SK-N-SH treated with all-trans-retinoic acid at 6 μM for 48 hours (cell line): ENCODE measurements at regions not wholly inside any gene's neighbourhood (a gene's known extent, or its start where the extent isn't known, plus 50 kb on each side); places are given as distances from the start of the nearest gene placed in this dataset.
"Not testable (repeated sequence)": the region's sequence is repeated elsewhere in the genome, so short reads cannot be mapped to it uniquely, and the experiment has no call there.

Experiments used
- ATAC-seq: fragments of 200-7000 bp; cut with Tn5 transposase; 3 replicates; pipeline ENCODE4 v1.9.1; 2020; ENCODE audit warnings: mild to moderate bottlenecking, moderate library complexity
- BACH2 ChIP-seq: fragments of 250-450 bp; sonication (Bioruptor Pico); IDR thresholded peaks from 2 replicates; pipeline ENCODE4 v1.9.0; 2021; ENCODE audit warnings: mild to moderate bottlenecking, borderline replicate concordance
- CSDC2 ChIP-seq: fragments of 250-450 bp; sonication (Bioruptor Pico); IDR thresholded peaks from 2 replicates; pipeline ENCODE4 v1.5.0; 2020; ENCODE audit warnings: mild to moderate bottlenecking, moderate library complexity
- ESRRG ChIP-seq: fragments of 250-450 bp; sonication (Bioruptor Pico); IDR thresholded peaks from 2 replicates; pipeline ENCODE4 v1.6.1; 2021; ENCODE audit warnings: mild to moderate bottlenecking
- GLIS3 ChIP-seq: fragments of 250-450 bp; sonication (Bioruptor Pico); IDR thresholded peaks from 2 replicates; pipeline ENCODE4 v1.5.0; 2020; ENCODE audit warnings: mild to moderate bottlenecking, moderate library complexity
- ISL1 ChIP-seq: fragments of 250-450 bp; sonication (Bioruptor Pico); IDR thresholded peaks from 2 replicates; pipeline ENCODE4 v2.1.2; 2022; ENCODE audit warnings: mild to moderate bottlenecking, moderate library complexity
- OSR1 ChIP-seq: fragments of 250-450 bp; sonication (Bioruptor Pico); IDR thresholded peaks from 2 replicates; pipeline ENCODE4 v1.8.0; 2022; ENCODE audit warnings: moderate library complexity, mild to moderate bottlenecking, inconsistent platforms
- PPARA ChIP-seq: fragments of 250-450 bp; sonication (Bioruptor Pico); IDR thresholded peaks from 2 replicates; pipeline ENCODE4 v1.5.0; 2020; ENCODE audit warnings: mild to moderate bottlenecking, borderline replicate concordance
- RARB ChIP-seq: fragments of 250-450 bp; sonication (Bioruptor Pico); IDR thresholded peaks from 2 replicates; pipeline ENCODE4 v1.8.0; 2021; ENCODE audit warnings: mild to moderate bottlenecking, moderate library complexity
- SNAI2 ChIP-seq: fragments of 250-450 bp; sonication (Bioruptor Pico); IDR thresholded peaks from 2 replicates; pipeline ENCODE4 v1.5.0; 2020; ENCODE audit warnings: mild to moderate bottlenecking, moderate library complexity
- TCF4 ChIP-seq: fragments of 250-450 bp; sonication (Bioruptor Pico); IDR thresholded peaks from 2 replicates; pipeline ENCODE4 v1.8.0; 2021; ENCODE audit warnings: mild to moderate bottlenecking, moderate library complexity, borderline replicate concordance
- TOX ChIP-seq: fragments of 250-450 bp; sonication (Bioruptor Pico); IDR thresholded peaks from 2 replicates; pipeline ENCODE4 v1.8.0; 2021; ENCODE audit warnings: mild to moderate bottlenecking, moderate library complexity, borderline replicate concordance
- ZFP3 ChIP-seq: fragments of 250-450 bp; sonication (Bioruptor Pico); IDR thresholded peaks from 2 replicates; pipeline ENCODE4 v1.5.0; 2020; ENCODE audit warnings: mild to moderate bottlenecking, moderate library complexity
- ZFP30 ChIP-seq: fragments of 450-650 bp; formaldehyde crosslinking; IDR thresholded peaks from 2 replicates; pipeline ENCODE4 v1.5.0; 2022; ENCODE audit warnings: mild to moderate bottlenecking, moderate library complexity
- ZNF565 ChIP-seq: fragments of 450-650 bp; formaldehyde crosslinking; conservative IDR thresholded peaks from 2 replicates; pipeline ENCODE4 v1.5.0; 2020; ENCODE audit warnings: low read depth, mild to moderate bottlenecking, moderate library complexity
- ZNF70 ChIP-seq: fragments of 450-650 bp; formaldehyde crosslinking; IDR thresholded peaks from 2 replicates; pipeline ENCODE4 v1.5.0; 2020; ENCODE audit warnings: mild to moderate bottlenecking, moderate library complexity
- ZNF8 ChIP-seq: fragments of 450-650 bp; formaldehyde crosslinking; IDR thresholded peaks from 2 replicates; pipeline ENCODE4 v1.5.0; 2020; ENCODE audit warnings: mild to moderate bottlenecking, moderate library complexity
- TF ChIP-seq, protein P1 (sequence below): fragments of 250-450 bp; sonication (Bioruptor Pico); IDR thresholded peaks from 2 replicates; pipeline ENCODE4 v1.8.0; 2021; ENCODE audit warnings: low read depth, mild to moderate bottlenecking, moderate library complexity, borderline replicate concordance
- TF ChIP-seq, protein P2 (sequence below): fragments of 250-450 bp; sonication (Bioruptor Pico); IDR thresholded peaks from 2 replicates; pipeline ENCODE4 v1.5.1; 2021; ENCODE audit warnings: mild to moderate bottlenecking, moderate library complexity
- TF ChIP-seq, protein P3 (sequence below): fragments of 250-450 bp; sonication (Bioruptor Pico); IDR thresholded peaks from 2 replicates; pipeline ENCODE4 v1.8.0; 2020; ENCODE audit warnings: mild to moderate bottlenecking, moderate library complexity, borderline replicate concordance

DNA sequence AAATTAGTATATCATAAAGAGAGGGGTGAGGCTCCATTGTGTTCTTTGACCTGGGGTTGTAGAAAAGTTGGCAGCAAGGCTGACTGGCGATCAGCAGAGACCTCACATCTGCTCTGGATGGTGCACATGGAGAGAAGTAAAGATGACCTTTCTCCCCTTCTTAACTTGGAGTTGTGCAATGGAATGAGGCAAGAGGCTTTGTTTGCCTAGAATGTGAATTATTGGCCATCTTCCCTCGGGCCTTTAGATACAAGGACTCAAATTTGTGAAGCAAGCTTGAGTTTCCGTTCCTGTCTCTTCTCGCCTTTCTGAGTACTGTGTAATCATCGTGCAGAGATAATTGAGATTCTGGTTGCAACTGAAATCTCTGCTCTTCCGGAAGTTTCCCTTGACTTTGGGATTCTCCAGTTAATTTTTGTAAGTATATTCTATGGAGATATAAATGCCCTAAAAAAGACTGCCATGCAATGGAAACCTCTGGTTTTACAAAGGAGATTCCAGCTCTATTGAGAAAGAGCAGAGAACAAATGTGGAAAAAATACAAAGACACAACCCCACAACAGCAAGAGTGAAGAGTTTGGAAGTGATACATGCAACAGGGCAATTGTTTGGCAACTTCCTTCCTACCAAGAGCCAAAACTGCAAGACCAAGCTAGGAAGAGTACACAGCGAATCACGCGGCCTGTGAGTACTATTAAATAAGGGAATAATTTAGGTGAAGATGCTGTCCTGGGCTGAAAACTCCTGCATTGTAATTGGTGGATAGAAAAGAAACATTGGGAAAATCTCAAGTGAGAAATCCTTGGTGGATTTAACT is 542.3 kb upstream of the NRP1 start:
- TF ChIP-seq ZNF8 = no peak
- TF ChIP-seq, protein P1, sequence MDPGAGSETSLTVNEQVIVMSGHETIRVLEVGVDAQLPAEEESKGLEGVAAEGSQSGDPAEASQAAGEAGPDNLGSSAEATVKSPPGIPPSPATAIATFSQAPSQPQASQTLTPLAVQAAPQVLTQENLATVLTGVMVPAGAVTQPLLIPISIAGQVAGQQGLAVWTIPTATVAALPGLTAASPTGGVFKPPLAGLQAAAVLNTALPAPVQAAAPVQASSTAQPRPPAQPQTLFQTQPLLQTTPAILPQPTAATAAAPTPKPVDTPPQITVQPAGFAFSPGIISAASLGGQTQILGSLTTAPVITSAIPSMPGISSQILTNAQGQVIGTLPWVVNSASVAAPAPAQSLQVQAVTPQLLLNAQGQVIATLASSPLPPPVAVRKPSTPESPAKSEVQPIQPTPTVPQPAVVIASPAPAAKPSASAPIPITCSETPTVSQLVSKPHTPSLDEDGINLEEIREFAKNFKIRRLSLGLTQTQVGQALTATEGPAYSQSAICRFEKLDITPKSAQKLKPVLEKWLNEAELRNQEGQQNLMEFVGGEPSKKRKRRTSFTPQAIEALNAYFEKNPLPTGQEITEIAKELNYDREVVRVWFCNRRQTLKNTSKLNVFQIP (CRISPR knock-in tag) = no peak
- no peak for ATAC-seq

DNA sequence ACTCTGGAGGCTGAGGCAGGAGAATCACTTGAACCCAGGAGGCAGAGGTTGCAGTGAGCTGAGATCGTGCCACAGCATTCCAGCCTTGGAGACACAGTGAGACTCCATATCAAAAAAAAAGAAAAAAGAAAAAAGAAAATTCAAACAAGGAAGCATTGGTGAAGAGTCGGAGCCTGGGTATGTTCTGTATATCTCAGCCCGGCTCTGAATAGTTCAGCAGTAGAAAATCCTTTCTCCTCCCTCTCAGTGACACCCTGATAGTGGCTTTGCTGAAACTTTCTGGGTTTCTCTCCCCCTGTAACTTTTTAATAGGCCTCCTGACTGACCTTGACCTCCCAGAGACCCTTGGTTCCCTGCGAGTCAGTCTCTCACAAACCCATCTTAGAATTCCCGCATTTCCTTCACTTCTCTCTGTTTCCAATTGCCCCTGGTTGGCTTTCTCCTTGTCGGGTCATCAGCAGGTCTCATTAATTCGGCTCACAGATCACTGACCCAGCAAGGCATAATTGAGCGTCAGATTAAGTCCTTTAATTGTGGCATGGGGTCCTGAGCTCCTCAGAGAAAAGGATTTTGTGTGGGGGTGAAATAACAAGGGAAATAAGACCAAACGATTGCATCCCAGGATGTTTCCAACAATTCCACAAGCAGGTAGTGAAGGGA is 541.6 kb upstream of the NRP1 start:
- no peak for TF ChIP-seq GLIS3 (CRISPR knock-in tag)
- no peak for TF ChIP-seq OSR1
- TF ChIP-seq BACH2 (CRISPR knock-in tag) = no peak
- no peak for ATAC-seq

DNA sequence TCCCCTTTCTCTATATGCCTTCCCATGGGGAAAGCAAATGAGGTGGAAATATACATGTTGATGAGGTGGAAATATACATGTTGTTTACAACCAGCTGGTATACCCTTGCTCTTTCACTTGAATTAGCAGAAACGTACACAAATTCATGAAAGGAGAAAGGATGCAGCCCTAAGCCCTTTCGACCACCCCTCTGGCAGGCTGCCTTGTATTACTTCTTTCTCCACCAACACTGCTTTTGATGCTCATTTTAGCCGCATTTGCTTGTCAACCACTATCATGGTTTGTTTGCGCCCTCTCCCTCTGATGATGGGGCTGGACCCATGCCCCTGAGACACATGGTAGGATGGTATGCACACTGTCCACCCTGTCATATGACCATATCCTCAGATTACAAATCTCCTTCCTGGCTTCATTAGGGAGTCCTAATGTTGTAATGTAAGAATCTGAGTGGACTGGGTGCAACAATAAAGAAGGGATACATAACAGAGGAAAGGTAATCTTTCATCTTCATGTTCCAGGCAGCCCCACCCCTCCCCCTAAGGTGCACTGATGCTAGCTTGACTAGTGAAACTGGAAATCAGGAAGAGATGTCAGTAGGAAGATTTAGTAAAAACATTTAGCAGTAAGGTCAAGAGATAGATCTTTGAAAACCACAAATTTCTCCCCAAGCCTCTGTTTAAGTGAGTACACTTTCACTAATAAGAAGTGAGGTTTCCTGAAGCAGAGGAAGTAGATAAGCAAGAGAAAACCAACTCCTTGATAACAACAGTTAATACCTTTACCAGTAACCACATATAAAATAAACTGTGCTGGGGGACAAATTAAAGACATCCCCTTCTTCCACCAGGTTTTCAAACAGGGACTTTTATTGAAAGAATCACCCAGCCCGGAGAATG is 536.8 kb upstream of the NRP1 start:
- no peak for ATAC-seq
- TF ChIP-seq GLIS3 (CRISPR knock-in tag) (no peak), TOX (CRISPR knock-in tag) (no peak), CSDC2 (CRISPR knock-in tag) (no peak), ZFP3 (CRISPR knock-in tag) (no peak), ZFP30 (no peak), ISL1 (CRISPR knock-in tag) (no peak), TCF4 (CRISPR knock-in tag) (no peak), ZNF8 (no peak), ESRRG (CRISPR knock-in tag) (no peak), SNAI2 (CRISPR knock-in tag) (no peak), RARB (CRISPR knock-in tag) (no peak), BACH2 (CRISPR knock-in tag) (no peak), OSR1 (no peak)
- TF ChIP-seq, protein P2, sequence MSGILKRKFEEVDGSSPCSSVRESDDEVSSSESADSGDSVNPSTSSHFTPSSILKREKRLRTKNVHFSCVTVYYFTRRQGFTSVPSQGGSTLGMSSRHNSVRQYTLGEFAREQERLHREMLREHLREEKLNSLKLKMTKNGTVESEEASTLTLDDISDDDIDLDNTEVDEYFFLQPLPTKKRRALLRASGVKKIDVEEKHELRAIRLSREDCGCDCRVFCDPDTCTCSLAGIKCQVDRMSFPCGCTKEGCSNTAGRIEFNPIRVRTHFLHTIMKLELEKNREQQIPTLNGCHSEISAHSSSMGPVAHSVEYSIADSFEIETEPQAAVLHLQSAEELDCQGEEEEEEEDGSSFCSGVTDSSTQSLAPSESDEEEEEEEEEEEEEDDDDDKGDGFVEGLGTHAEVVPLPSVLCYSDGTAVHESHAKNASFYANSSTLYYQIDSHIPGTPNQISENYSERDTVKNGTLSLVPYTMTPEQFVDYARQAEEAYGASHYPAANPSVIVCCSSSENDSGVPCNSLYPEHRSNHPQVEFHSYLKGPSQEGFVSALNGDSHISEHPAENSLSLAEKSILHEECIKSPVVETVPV = no peak
- TF ChIP-seq, protein P3, sequence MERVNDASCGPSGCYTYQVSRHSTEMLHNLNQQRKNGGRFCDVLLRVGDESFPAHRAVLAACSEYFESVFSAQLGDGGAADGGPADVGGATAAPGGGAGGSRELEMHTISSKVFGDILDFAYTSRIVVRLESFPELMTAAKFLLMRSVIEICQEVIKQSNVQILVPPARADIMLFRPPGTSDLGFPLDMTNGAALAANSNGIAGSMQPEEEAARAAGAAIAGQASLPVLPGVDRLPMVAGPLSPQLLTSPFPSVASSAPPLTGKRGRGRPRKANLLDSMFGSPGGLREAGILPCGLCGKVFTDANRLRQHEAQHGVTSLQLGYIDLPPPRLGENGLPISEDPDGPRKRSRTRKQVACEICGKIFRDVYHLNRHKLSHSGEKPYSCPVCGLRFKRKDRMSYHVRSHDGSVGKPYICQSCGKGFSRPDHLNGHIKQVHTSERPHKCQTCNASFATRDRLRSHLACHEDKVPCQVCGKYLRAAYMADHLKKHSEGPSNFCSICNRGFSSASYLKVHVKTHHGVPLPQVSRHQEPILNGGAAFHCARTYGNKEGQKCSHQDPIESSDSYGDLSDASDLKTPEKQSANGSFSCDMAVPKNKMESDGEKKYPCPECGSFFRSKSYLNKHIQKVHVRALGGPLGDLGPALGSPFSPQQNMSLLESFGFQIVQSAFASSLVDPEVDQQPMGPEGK (CRISPR knock-in tag) = no peak

DNA sequence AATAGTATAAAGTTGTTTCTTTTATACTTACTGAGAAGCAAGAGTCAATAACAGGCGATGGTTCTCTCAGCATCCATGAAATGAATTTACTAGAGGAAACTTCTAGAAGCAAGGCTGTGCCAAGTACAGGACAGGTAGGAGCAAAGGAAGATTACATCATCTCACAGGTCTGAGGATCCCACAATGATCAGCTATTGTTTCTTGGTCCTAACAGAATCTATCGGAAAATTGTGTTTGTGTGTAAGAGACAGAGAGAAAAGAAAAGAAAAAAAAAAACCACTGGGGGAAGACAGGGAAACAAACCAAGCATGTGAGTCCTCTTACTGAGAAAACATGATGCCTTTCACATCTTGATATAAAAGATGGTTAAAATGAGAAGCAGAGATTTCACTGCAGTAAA is 535.0 kb upstream of the NRP1 start:
- ATAC-seq = no peak
- no peak for TF ChIP-seq RARB (CRISPR knock-in tag)
- TF ChIP-seq SNAI2 (CRISPR knock-in tag) = no peak
- TF ChIP-seq ZNF70 (CRISPR knock-in tag) = no peak
- no peak for TF ChIP-seq PPARA (CRISPR knock-in tag)
- TF ChIP-seq, all 23 proteins: peak for 0

DNA sequence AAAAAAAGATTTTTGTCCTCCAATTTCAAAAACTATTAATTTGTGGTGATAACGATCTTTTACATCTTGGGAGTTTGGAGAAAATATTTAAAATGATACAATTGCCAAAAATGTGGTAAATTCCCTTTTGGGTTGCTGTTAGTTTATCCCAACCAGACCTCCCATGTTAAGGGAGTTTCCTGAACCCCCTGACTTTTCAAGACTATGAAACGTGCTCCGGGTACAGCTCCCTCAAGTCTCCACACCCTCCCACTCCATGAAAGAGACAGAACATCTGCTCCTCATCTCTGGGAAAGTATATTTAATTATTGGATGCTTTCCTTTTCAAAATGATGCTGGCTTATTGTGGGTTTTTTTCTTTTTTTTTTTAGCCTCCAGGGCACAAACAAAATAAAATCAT is 534.6 kb upstream of the NRP1 start:
- TF ChIP-seq ISL1 (CRISPR knock-in tag) = 0 out of 2 replicates have a peak, but pooled peaks have one; percentile 17
- TF ChIP-seq ZNF565 (CRISPR knock-in tag) = no peak
- TF ChIP-seq TOX (CRISPR knock-in tag) = no peak
- peak; percentile 74 for TF ChIP-seq TCF4 (CRISPR knock-in tag)
- TF ChIP-seq, all 23 proteins: peak for 2
- peak; percentile 54 for ATAC-seq

DNA sequence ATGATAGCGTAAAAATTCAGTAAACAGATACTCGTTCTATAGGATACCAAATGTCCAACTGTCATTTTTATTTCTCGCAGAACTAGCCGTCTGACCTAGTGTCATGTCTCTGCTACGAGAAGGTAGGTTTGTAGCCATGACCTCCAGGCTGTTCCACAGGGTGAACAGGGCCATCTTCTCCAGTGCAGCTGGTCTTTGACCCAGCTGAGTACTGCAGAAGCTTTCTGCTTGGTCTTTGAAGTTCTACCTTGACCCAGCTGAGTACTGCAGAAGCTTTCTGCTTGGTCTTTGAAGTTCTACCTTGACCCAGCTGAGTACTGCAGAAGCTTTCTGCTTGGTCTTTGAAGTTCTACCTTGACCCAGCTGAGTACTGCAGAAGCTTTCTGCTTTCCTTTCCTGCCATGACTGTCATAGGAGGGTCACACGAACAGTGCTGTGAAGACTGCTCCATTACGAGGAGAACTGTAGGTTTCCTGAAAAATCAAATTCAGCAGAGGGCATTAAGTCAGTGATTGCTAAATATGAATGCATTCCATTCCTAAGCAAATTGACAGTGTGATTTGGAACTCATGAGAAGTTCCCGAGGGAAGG is 532.8 kb upstream of the NRP1 start:
- not testable (repeated sequence) for ATAC-seq
